ENCODE measurements at regions not wholly inside any gene's neighbourhood (a gene's known extent, or its start where the extent isn't known, plus 50 kb on each side); places are given as distances from the start of the nearest gene placed in this dataset.
"Not testable (repeated sequence)": the region's sequence is repeated elsewhere in the genome, so short reads cannot be mapped to it uniquely, and the experiment has no call there.

DNA sequence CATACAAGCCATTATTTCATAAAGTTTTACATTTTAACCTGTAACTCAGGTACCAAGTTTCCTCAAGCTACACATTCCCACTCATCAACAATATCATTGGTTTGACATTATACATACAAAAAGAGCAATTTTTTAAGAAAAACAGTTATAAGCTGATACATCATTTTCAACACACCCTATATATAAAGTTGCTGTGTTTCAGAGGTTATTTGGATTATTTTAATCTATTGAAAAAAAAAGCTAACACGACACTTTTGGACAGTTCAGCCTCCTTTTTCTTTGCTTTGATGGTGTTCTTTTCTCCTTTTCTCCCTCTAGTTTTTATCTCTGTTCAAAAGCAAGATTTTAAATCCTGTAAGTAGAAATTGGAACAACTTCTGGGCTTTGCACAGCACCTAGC, 175.9 kb upstream of the CREB1 start:
- TF ChIP-seq Cebpa-rat (IDR thresholded peaks at IDR 0.05): no peak
- no peaks in the 10 kb centered on the region for H3K36me3 ChIP-seq
- H4K20me1 ChIP-seq: no peaks in the 10 kb centered on the region
- H3K9ac ChIP-seq: no peak overlapping the region
- H3K4me2 ChIP-seq: no peak overlapping the region
- H3K27ac ChIP-seq: no peak overlapping the region
- H3K9me3 ChIP-seq: no peaks in the 10 kb centered on the region
- H3K4me1 ChIP-seq: no peaks in the 10 kb centered on the region
- no peaks in the 10 kb centered on the region for H3K27me3 ChIP-seq
- H3K4me3 ChIP-seq: no peak overlapping the region

DNA sequence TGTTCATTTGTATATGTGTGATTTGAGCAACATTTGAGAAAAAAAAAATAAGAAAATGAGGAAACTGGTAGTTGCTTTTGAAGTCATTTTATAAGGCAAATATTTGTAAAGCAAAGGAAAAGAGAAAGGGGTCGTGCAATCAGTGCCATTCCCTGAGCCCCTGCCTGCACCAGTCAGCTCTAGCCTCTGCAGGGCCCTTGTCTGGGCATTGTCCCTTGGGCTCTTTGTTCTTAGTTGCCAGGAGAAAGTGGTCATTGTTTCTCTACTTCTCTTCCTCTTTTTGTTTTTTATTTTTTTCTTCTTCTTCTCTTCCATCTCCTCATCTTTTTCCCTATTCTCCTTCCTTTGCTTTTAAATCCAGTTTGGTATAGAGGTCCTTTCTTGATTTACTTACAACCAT, 175.3 kb upstream of the CREB1 start:
- Histone ChIP-seq H3K9me3 (no peaks in the 10 kb centered on the region), H3K4me3 (no peak overlapping the region), H4K20me1 (no peaks in the 10 kb centered on the region), H3K9ac (no peak overlapping the region), H3K27ac (no peak overlapping the region), H3K4me2 (no peak overlapping the region), H3K4me1 (no peaks in the 10 kb centered on the region), H3K36me3 (no peaks in the 10 kb centered on the region), H3K27me3 (no peaks in the 10 kb centered on the region)
- TF ChIP-seq Cebpa-rat (IDR thresholded peaks at IDR 0.05): no peak

DNA sequence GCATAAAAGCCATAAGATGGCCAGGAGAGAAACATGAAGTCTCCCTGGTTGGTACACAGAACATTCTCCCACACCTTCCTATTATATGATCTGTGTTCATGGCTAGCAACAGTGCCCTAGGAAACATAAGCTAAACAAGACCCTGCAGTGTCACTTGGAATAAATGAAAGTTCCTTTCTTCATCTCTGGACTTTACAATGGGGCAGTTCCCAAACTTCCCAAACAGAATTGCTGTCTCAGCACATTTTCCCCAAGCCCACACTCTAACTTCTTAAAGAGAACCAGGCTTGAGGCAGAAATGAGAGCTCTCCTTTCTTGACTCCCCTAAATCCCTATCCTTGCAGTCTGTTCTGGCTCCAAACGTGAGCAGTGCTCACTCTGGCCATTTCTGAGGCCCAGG, 173.2 kb upstream of the CREB1 start:
- Histone ChIP-seq H3K9me3 (no peaks in the 10 kb centered on the region), H3K27me3 (no peaks in the 10 kb centered on the region), H4K20me1 (no peaks in the 10 kb centered on the region), H3K27ac (no peak overlapping the region), H3K4me1 (no peaks in the 10 kb centered on the region), H3K36me3 (no peaks in the 10 kb centered on the region), H3K4me2 (no peak overlapping the region), H3K4me3 (no peak overlapping the region), H3K9ac (no peak overlapping the region)
- no peak for TF ChIP-seq Cebpa-rat (IDR thresholded peaks at IDR 0.05)

DNA sequence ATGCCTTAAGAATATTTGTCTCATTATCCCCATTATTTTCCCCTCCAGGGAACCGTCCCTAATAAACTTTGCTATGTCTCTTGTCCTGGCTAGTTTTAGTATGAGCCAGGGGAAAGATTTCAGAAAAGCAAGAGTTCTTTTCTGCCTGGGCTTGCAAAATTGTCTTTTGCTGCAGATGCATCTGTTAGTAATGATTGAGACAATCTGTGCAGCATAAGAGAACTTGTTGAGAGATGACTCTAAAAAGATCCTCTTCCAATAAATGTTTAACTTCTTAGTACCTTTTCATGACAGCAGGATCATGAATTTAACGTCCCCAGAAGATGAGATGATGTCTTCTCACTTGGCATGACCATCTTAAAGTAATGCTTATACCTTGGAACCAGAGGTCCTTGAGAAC, 172.5 kb upstream of the CREB1 start:
- Histone ChIP-seq H3K4me3 (no peak overlapping the region), H3K4me2 (no peak overlapping the region), H3K36me3 (no peaks in the 10 kb centered on the region), H3K9ac (no peak overlapping the region), H3K9me3 (no peaks in the 10 kb centered on the region), H3K27ac (no peak overlapping the region), H3K27me3 (no peaks in the 10 kb centered on the region), H4K20me1 (no peaks in the 10 kb centered on the region), H3K4me1 (no peaks in the 10 kb centered on the region)
- TF ChIP-seq Cebpa-rat (IDR thresholded peaks at IDR 0.05): no peak

DNA sequence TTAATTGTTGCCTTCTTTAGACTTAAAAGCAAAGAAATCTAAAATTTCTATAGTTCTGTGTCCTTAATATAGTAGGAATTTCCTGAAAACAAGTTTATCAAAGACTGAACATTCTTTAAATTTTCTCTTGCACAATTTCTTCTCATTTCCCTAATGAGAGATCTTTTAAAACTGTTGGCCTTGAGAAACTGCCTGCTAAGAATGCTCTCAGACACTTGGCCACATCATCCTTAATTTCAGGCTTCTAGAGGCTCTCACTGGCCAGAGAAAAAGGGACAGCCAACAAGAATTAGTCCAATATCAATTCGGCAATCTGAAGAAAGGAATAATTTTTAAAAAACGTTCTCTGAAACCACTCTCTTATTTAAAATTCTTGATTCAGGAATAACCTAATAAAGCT, 167.0 kb upstream of the CREB1 start:
- Histone ChIP-seq H3K4me3 (no peak overlapping the region), H3K4me2 (no peak overlapping the region), H3K27me3 (no peaks in the 10 kb centered on the region), H4K20me1 (no peaks in the 10 kb centered on the region), H3K4me1 (no peaks in the 10 kb centered on the region), H3K9ac (no peak overlapping the region), H3K27ac (no peak overlapping the region), H3K9me3 (no peaks in the 10 kb centered on the region), H3K36me3 (no peaks in the 10 kb centered on the region)
- TF ChIP-seq Cebpa-rat (IDR thresholded peaks at IDR 0.05): no peak

DNA sequence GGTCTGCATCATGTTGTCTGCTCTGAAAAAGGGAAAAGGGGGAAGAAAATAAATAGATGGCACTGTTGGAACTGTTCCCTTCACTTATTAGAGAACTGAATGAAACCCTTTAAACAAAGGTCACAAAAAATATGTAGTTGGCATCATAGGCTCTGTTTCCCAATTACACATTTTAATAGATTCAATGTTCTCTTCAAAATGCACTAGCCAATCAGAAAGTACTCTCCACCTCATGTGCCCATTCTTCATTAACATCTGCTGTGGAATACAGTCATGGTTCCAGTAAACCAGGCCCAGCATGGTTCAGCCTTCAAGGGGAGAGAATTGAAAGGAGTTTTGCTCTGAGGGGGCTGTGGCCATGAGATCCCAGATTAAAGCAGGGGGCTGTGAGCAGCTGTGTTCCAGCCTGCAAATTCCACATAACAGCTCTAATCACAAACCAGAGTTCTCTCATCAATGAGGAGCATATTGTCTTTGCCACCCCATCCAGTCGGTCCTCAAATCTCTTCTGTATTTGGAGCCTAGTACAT, 165.9 kb upstream of the CREB1 start:
- Histone ChIP-seq H3K36me3 (no peaks in the 10 kb centered on the region), H3K27me3 (no peaks in the 10 kb centered on the region), H3K9ac (no peak overlapping the region), H3K4me3 (no peak overlapping the region), H3K27ac (no peak overlapping the region), H3K4me2 (no peak overlapping the region), H3K4me1 (no peaks in the 10 kb centered on the region), H4K20me1 (no peaks in the 10 kb centered on the region), H3K9me3 (no peaks in the 10 kb centered on the region)
- TF ChIP-seq Cebpa-rat (IDR thresholded peaks at IDR 0.05): no peak

DNA sequence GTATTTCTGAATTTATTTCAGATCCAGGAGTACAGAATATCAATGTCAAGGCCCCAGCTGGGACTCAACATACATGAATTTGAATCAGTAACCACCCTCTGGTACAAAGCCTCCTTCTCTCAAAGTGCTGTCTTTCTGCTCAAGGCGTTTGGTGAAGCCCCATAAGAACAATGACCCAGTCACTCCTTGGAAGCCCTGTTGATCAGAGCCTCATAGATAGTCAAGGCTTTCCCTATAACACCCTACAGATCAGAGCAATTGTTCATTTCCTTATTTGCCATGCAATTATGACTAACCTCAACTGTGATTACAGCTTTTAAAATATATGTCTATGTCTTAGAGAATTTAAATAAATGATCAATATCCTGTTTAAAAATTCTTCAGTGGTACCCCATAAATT, 159.1 kb upstream of the CREB1 start:
- H3K4me3 ChIP-seq: no peak overlapping the region
- no peaks in the 10 kb centered on the region for H4K20me1 ChIP-seq
- no peaks in the 10 kb centered on the region for H3K36me3 ChIP-seq
- TF ChIP-seq Cebpa-rat (IDR thresholded peaks at IDR 0.05): no peak
- no peaks in the 10 kb centered on the region for H3K27me3 ChIP-seq
- H3K9ac ChIP-seq: no peak overlapping the region
- peaks cover 6% of the 10 kb centered on the region for H3K9me3 ChIP-seq
- no peaks in the 10 kb centered on the region for H3K4me1 ChIP-seq
- no peak overlapping the region for H3K27ac ChIP-seq
- no peak overlapping the region for H3K4me2 ChIP-seq

DNA sequence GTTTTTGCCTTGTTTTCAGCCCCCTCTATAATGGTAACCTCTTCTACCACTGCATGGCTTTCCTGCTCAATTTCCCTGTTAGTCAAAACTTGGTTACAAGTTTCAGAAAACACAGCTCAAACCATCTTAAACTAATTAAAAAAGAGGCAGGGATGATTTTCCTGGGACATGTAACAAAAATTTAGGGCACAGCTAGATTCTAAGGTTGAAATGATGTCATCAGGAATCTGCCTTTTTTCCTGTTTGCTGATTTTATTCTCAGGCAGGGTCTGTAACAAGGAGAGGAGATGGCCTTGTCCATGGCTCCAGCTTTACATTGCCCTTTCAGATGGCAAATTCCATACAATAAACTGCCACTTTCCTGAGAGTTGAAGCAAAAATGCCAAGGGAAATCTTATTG, 157.9 kb upstream of the CREB1 start:
- no peak for TF ChIP-seq Cebpa-rat (IDR thresholded peaks at IDR 0.05)
- peaks cover 6% of the 10 kb centered on the region for H3K9me3 ChIP-seq
- H3K4me2 ChIP-seq: no peak overlapping the region
- no peaks in the 10 kb centered on the region for H3K4me1 ChIP-seq
- H3K27ac ChIP-seq: no peak overlapping the region
- H4K20me1 ChIP-seq: no peaks in the 10 kb centered on the region
- no peaks in the 10 kb centered on the region for H3K36me3 ChIP-seq
- H3K9ac ChIP-seq: no peak overlapping the region
- no peak overlapping the region for H3K4me3 ChIP-seq
- H3K27me3 ChIP-seq: no peaks in the 10 kb centered on the region

DNA sequence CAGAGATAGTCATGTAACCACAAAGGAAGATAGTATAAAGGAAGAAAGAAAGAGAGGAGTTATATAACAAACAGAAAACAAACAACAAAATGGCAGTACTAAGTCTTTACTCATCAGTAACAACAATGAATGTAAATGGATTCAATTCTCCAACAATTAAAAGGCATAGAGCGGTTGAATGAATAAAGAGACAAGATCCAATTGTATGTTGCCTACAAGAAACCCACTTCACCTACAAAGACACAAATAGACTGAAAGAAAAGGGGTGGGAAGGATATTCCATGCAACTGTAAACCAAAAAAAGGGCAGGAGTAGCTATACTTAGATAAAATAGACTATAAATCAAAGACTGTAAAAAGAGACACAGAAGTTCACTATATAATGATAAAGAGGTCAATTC, 157.3 kb upstream of the CREB1 start:
- Histone ChIP-seq H3K27me3 (no peaks in the 10 kb centered on the region), H3K9me3 (peaks cover 6% of the 10 kb centered on the region), H3K4me1 (no peaks in the 10 kb centered on the region), H4K20me1 (no peaks in the 10 kb centered on the region), H3K4me3 (no peak overlapping the region), H3K27ac (no peak overlapping the region), H3K36me3 (no peaks in the 10 kb centered on the region), H3K9ac (no peak overlapping the region), H3K4me2 (no peak overlapping the region)
- TF ChIP-seq Cebpa-rat (IDR thresholded peaks at IDR 0.05): no peak

DNA sequence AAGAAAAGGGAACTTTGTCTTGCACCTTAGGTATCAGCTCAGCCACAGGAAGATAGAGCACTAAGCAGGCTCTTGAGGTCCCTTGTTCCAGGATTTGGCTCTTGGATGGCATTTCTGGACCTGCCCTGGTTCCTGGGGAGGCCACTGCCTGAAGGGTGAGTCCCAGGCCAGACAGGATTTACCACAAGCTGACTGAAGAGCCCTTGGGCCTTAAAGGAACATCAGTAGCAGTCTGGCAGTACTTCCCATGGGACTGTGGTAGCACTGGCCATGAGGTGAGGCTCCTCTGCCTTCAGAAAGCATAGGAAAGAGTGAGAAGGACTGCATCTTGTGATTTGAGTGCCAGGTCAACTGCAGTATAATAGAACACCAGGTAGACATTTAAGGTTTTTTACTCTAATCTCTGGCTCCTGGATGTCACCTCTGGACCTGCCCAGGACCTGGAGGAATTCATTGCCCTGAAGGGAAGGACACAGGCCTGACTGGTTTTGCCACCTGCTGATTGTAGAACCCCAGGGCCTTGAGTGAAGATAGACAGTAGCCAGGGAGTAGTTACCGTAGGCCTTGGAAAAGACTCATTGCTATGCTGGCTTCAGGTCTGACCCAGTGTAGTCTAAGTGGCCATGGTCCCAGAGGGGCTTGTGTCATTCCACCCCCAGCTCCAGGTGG, 154.4 kb upstream of the CREB1 start:
- no peak overlapping the region for H3K27ac ChIP-seq
- peaks cover 15% of the 10 kb centered on the region for H3K9me3 ChIP-seq
- no peaks in the 10 kb centered on the region for H4K20me1 ChIP-seq
- H3K9ac ChIP-seq: no peak overlapping the region
- no peak for TF ChIP-seq Cebpa-rat (IDR thresholded peaks at IDR 0.05)
- no peaks in the 10 kb centered on the region for H3K27me3 ChIP-seq
- H3K4me3 ChIP-seq: no peak overlapping the region
- H3K4me2 ChIP-seq: no peak overlapping the region
- no peaks in the 10 kb centered on the region for H3K36me3 ChIP-seq
- no peaks in the 10 kb centered on the region for H3K4me1 ChIP-seq

DNA sequence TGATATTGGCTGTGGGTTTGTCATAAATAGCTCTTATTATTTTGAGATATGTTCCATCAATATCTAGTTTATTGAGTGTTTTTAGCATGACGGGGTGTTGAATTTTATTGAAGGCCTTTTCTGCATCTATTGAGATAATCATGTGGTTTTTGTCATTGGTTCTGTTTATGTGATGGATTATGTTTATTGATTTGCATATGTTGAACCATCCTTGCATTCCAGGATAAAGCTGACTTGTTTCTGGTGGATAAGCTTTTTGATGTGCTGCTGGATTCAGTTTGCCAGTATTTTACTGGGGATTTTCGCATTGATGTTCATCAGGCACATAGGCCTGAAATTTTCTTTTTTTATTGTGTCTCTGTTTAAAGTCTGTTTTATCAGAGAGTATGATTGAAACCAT, 151.1 kb upstream of the CREB1 start:
- not testable (repeated sequence) for H3K36me3 ChIP-seq, H3K4me1 ChIP-seq, H4K20me1 ChIP-seq, H3K4me2 ChIP-seq, H3K4me3 ChIP-seq, H3K9ac ChIP-seq, H3K27me3 ChIP-seq, H3K27ac ChIP-seq
- H3K9me3 ChIP-seq: peaks cover 27% of the 10 kb centered on the region
